ENCODE measurements at regions not wholly inside any gene's neighbourhood (a gene's known extent, or its start where the extent isn't known, plus 50 kb on each side); places are given as distances from the start of the nearest gene placed in this dataset.
"Not testable (repeated sequence)": the region's sequence is repeated elsewhere in the genome, so short reads cannot be mapped to it uniquely, and the experiment has no call there.

- DNase-seq (ENCODE audit: low spot score), result not testable (repeated sequence)
Measured at GRCh38 chr12:76292891-76293290, 55.3 kb downstream of the BBS10 start.

GRCh38 chr12:76292305-76292704 lies 55.9 kb downstream of the BBS10 start:
- DNase-seq (ENCODE audit: low spot score), result not testable (repeated sequence)

GRCh38 chr12:76290963-76291859 lies 57.0 kb downstream of the BBS10 start:
- no peak for DNase-seq (ENCODE audit: low spot score)

- DNase-seq (ENCODE audit: low spot score), result no peak
Measured at GRCh38 chr12:76288218-76288617, 60.0 kb downstream of the BBS10 start.

GRCh38 chr12:76284816-76285750 lies 63.1 kb downstream of the BBS10 start:
- DNase-seq (ENCODE audit: low spot score), result peak; percentile 51

GRCh38 chr12:76282744-76283143 lies 65.5 kb downstream of the BBS10 start:
- no peak for DNase-seq (ENCODE audit: low spot score)

- DNase-seq (ENCODE audit: low spot score), result peak; percentile 65
Measured at GRCh38 chr12:76277480-76277879, 70.7 kb downstream of the BBS10 start.

GRCh38 chr12:76276499-76277151 lies 71.6 kb downstream of the BBS10 start:
- DNase-seq (ENCODE audit: low spot score), result no peak

GRCh38 chr12:76275511-76276093 lies 72.6 kb downstream of the BBS10 start:
- DNase-seq (ENCODE audit: low spot score), result no peak

- peak; percentile 53 for DNase-seq (ENCODE audit: low spot score)
Measured at GRCh38 chr12:76274420-76275083, 73.7 kb downstream of the BBS10 start.

- DNase-seq (ENCODE audit: low spot score), result no peak
Measured at GRCh38 chr12:76272287-76272686, 75.9 kb downstream of the BBS10 start.

GRCh38 chr12:76270657-76271358 lies 77.4 kb downstream of the BBS10 start:
- DNase-seq (ENCODE audit: low spot score), result no peak

GRCh38 chr12:76268267-76268666 lies 79.9 kb downstream of the BBS10 start:
- DNase-seq (ENCODE audit: low spot score), result no peak

- DNase-seq (ENCODE audit: low spot score), result peak; percentile 87
Measured at GRCh38 chr12:76266797-76267196, 81.4 kb downstream of the BBS10 start.

GRCh38 chr12:76265424-76266180 lies 82.6 kb downstream of the BBS10 start:
- DNase-seq (ENCODE audit: low spot score), result no peak

- DNase-seq (ENCODE audit: low spot score), result no peak
Measured at GRCh38 chr12:76264611-76265012, 83.6 kb downstream of the BBS10 start.

GRCh38 chr12:76263696-76264095 lies 84.5 kb downstream of the BBS10 start:
- no peak for DNase-seq (ENCODE audit: low spot score)

- no peak for DNase-seq (ENCODE audit: low spot score)
Measured at GRCh38 chr12:76260390-76260748, 87.8 kb downstream of the BBS10 start.

GRCh38 chr12:76259660-76260389 lies 88.4 kb downstream of the BBS10 start:
- DNase-seq (ENCODE audit: low spot score), result peak; percentile 80

Data from AG20443 (cell line).